ENCODE measurements at regions not wholly inside any gene's neighbourhood (a gene's known extent, or its start where the extent isn't known, plus 50 kb on each side); places are given as distances from the start of the nearest gene placed in this dataset.

DNA sequence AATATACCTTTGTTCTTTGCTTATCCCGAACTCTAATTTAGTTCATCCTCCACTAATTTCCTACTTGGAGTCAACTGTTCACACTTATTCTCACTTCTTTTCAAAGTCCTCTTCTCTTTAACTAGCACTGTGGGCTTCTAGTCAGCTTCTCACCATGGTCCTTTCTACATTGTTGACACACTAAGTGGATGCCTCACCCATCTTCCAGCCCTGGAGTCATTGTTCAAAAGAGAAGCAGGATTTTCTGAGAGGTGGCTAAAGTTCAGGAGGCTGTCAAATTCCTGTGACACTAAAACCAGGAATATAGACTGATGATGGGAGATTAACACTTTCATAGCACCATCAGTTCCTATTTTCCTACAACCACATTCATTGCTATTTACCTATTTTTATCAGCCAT is 99.3 kb downstream of the PHLDA1 start:
- TF ChIP-seq, protein P1, sequence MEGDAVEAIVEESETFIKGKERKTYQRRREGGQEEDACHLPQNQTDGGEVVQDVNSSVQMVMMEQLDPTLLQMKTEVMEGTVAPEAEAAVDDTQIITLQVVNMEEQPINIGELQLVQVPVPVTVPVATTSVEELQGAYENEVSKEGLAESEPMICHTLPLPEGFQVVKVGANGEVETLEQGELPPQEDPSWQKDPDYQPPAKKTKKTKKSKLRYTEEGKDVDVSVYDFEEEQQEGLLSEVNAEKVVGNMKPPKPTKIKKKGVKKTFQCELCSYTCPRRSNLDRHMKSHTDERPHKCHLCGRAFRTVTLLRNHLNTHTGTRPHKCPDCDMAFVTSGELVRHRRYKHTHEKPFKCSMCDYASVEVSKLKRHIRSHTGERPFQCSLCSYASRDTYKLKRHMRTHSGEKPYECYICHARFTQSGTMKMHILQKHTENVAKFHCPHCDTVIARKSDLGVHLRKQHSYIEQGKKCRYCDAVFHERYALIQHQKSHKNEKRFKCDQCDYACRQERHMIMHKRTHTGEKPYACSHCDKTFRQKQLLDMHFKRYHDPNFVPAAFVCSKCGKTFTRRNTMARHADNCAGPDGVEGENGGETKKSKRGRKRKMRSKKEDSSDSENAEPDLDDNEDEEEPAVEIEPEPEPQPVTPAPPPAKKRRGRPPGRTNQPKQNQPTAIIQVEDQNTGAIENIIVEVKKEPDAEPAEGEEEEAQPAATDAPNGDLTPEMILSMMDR (IDR thresholded peaks at IDR 0.05), result no peak
- no peak for TF ChIP-seq POLR2A (IDR thresholded peaks at IDR 0.05)
